ENCODE measurements at regions not wholly inside any gene's neighbourhood (a gene's known extent, or its start where the extent isn't known, plus 50 kb on each side); places are given as distances from the start of the nearest gene placed in this dataset.
A peak's percentile ranks its signal among the peaks of the same experiment; 100 is the strongest.

DNA sequence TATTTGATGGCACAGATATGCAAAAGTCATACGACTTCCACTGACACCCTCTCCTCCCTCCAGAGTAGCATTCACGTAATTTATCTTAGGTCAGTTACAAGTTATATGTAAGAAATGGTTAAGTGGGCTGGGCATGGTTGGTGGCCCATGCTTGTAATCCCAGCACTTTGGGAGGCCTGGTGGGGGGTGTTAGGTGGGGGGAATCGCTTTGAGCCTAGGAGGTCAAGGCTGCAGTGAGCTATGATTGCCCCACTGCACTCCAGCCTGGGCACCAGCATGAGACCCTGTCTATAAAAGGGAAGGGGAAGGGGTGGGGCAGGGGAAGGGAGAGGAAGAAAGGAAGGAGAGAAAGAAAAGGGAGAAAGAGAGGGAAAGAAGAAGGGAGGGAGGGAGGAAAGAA, 202.8 kb downstream of the AUH start:
- DNase-seq (ENCODE audit: low spot score): no peak

- no peak for DNase-seq (ENCODE audit: low spot score)
Observed at GRCh38 chr9:91159664-91160121, 202.0 kb downstream of the AUH start.

- no peak for DNase-seq (ENCODE audit: low spot score)
Observed at GRCh38 chr9:91160181-91160580, 201.5 kb downstream of the AUH start.

DNA sequence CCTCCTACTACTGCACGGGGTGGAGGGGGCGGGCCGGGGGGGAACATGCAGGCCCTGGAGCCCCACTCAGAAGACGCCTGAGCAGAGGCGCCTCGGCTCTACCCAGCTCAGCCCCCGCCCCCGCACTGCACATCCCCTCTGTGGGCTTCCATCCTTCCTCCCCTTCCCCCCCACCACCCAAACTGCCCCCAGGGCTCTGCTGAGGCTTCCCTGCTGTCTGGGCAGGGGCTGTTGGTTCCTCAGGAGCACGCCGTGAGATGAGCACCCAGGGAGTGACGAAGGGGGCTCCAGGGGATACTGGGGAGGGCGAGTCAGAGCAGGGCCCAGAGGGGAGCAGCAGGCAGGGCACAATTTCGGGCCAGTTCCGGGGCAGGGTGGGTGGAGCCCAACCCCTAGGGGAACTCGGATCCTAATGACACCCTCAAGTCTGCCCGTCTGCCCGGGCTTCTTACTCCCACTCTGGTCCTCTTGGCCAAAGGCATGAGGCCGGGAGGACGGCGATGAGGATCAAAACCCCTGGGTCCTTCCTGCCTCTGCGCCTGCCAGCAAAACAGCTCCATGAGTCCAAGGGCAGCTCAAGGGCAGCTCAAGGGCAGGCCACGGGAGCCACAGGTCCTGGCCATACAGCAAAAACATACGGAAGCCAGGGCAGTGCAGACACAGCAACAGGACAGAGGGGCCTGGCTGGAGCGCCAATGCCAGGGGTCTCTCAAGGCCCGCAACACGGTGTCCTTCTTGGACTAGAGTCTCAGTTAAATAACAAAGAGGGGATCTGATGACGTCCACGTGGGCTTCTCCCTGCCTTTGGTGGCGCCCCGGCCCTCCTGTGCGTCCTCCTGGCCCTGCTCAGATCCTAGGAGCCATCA, 200.9 kb downstream of the AUH start:
- no peak for DNase-seq (ENCODE audit: low spot score)

DNA sequence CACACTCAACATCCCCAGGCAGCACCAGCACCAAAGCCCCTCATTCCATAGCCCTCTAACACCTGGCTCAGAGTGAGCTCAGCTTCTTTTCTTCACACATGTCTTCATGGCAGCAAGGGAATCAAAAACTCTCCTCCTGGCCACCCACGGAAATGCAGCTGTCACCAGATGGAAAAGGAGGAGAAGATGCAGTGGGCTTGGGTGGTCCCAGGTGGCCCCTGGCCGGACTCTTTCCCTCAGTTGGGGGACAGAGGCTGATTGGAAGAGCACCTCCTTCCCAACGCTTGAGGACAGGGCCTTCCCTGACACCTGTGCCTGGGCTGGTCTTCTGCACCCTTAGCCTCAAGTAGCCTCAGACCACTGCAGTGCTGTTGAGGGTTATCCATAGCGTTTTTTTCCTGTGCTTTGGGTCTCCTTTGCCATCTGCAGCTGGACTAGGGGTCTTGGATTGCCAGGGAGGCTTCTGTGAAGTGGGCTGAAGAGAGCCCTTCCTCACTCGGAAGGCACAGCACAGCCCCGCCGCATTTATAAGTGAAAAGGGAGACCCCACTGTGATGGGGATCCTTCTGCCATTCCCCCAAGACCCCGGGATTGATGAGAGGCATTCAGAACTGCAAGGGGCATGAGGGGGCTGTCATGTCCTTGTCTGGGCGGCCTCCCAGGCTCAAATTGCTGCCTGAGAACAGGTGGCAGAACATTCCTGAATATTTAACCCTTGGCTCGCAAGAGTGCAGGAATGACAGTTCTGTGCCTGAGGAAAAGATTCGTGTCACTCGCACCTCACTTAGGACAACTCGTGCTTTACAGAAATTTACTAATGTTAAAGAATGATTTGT, 200.0 kb downstream of the AUH start:
- DNase-seq (ENCODE audit: low spot score): no peak

GRCh38 chr9:91162311-91162710, 199.4 kb downstream of the AUH start:
- peak; percentile 31 for DNase-seq (ENCODE audit: low spot score)

DNA sequence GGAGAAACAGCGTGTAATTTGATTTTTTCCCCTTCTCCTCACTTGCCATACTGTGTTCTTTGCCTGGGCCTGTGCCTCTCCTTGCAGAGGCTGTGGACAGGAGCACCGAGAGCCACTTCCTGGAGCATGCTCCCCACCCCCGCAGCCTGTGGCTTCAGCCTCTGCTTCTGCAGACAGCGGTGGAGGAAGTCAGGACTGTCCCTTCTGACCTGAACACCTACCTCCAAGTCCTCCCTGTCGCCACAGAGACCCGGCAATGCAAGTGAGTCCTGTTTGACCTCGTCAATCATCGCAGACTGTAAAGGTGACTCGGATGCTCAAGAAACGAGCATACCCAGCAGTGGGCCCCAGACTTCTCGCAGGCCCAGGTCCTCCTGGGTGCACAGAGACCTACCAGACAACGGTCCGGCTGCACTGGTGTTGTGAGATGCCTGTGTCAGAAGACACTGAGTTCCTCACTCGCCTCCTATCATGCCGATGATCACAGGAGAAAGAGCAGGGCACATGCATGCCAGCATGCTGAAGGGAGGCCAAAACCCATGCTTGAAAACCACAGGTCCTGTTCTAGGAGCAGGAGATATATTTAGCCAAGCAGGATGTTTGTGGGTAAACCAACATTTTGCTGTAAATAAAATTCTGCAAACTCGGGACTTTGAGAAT, 198.8 kb downstream of the AUH start:
- DNase-seq (ENCODE audit: low spot score): no peak

- DNase-seq (ENCODE audit: low spot score): no peak
Observed at GRCh38 chr9:91163444-91163772, 198.3 kb downstream of the AUH start.

DNA sequence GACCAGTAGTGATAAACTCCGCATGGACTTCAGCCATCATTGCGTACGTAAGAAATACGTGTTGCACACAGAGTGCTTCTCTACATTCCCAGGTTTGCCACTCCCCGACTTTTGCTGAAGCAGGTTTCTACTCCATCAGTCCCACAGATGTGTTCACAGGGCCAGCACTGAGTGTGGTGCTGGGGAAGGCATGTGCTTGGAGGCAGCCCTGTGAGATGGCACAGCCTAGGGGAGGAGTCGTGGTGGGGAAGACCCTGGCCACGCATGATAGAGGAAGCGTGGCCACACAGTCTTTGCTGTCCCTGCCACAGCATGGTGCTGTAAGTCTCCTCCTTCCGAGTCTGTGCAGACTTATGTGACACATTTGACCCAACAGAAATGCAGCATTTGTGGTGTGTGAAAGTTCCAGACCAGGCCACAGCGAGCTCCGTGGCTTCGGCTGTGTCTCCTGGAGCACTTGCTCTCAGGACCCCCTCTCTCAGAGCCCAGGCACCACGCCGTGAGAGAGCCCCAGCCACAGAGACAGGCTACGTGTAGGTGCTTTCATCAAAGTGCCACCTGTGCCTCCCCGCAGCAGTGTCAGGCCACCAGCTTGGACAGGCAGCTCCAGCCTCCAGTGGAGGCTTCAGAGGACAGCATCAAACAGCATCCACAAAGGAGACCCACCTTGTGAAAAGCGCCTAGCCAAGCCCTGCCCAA, 197.8 kb downstream of the AUH start:
- DNase-seq (ENCODE audit: low spot score): no peak
